ENCODE measurements at regions not wholly inside any gene's neighbourhood (a gene's known extent, or its start where the extent isn't known, plus 50 kb on each side); places are given as distances from the start of the nearest gene placed in this dataset.
"Not testable (repeated sequence)": the region's sequence is repeated elsewhere in the genome, so short reads cannot be mapped to it uniquely, and the experiment has no call there.

- no peak for DNase-seq
These were observed 224.5 kb upstream of the TAPT1 start for GRCh38 chr4:16450724-16451123.

DNA sequence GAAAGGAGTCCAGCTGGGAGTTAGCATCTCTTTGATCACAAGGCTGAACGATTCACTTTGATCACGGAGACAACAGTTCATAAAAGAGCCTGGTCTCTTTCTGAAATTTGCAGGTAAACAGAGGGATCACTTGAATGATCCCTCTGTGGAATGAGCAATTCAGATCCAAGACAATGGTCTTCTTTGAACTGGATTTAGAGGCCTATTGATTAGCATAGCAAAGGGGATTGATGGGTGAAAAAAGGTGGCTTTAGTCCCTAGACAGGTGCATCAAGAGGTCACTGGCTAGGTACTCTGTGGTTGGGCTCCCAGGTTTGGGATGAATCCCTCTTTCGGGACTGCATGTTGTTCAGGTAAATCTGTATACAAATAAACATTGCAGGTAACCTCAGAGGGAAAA, 223.8 kb upstream of the TAPT1 start:
- DNase-seq: no peak

DNA sequence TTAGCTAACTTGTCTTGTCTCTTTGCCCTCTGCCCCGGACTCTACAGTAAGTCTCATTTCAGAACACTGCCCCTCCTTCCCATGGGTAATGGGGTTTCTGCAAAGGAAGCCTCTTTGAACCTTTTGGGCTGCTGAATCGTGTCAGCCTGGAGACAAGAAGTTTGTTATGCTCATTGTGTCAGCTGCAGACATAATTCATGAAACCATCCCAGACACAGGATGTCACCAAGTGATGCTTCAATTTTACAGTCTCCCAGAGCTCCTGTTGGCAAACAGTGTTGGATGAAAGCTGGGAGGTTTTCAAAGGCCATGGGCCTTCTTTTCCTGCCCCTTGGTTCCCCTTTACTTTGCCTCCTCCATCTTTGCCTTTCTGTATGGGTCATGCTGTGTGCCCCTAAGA, 223.1 kb upstream of the TAPT1 start:
- no peak for DNase-seq

GRCh38 chr4:16448241-16448840, 222.1 kb upstream of the TAPT1 start:
- DNase-seq: no peak

- peak; percentile 31 for DNase-seq
These were observed 217.3 kb upstream of the TAPT1 start for GRCh38 chr4:16443504-16444088.

GRCh38 chr4:16442296-16442695, 216.0 kb upstream of the TAPT1 start:
- DNase-seq: no peak

- DNase-seq: no peak
These were observed 213.5 kb upstream of the TAPT1 start for GRCh38 chr4:16439768-16440167.

- no peak for DNase-seq
These were observed 212.7 kb upstream of the TAPT1 start for GRCh38 chr4:16438986-16439385.

DNA sequence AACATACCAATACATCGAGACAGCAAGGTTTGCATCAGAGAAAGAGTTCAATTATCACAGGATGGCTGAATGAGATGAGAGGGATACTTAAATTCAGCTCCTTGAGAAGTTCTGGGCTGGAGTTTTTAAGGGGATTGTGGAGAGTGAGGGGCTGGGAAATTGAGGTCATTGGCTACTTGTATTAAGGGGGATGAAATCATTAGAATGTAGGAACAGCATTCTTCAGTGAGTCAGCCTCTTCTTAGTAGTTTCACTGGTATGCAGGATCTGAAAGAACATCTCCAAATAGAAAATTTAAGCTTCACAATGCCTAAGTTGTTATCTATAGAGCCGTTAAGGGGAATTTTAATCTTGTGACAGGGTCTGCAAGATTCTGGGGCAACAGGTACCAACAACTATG, 211.6 kb upstream of the TAPT1 start:
- no peak for DNase-seq

DNA sequence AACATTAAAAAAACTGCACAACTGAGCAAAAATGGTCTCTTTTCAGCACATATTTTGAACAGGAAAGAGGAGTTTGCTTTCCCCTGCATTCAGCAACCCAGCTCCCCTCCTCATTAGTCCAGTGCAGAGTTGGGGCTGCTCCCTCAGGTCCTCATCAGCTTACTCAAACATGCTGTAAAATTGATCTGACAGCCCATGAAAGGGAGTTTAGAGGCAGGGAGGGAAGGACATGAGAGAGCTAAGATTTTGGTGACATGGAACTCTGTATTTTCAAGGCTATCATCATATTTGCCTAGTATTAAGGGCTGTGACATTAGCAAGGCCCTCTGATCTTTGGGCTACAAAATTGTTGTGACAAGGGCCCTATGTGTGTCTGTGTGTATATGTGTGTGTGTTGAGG, 205.6 kb upstream of the TAPT1 start:
- DNase-seq: no peak

GRCh38 chr4:16418814-16419213, 192.5 kb upstream of the TAPT1 start:
- no peak for DNase-seq

DNA sequence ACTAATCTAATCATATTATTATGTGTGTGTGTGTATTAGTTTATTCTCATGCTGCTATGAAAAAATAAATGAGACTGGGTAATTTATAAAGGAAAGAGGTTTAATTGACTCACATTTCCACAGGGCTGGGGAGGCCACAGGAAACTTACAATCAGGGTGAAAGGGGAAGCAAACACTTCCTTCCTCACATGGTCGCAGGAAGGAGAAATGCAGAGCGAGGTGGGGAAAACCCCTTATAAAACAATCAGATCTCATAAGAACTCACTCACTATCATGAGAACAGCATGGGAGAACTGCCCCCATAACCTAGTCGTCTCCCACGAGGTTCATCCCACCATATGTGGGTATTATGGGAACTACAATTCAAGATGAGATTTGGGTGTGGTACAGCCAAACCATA, 190.9 kb upstream of the TAPT1 start:
- no peak for DNase-seq

- DNase-seq: no peak
These were observed 190.3 kb upstream of the TAPT1 start for GRCh38 chr4:16416601-16417000.

DNA sequence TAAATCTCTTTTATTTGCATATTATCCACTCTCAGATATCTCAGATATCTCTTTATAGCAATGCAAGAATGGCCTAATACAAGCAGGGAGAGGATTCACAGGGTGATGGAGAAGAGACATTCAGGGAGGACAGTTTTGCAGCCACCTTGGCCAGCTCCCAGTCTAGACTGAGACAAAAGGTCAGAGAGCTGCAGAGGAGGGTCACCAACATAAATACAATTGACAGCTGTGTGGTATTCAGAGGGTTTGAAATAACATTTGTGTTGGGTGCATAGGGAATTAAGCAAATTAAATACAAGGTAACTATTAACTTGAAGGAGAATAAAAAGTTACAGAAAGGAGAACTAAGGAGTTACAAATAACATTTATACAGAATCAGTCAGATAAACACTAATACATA, 189.5 kb upstream of the TAPT1 start:
- DNase-seq: no peak

- no peak for DNase-seq
These were observed 187.7 kb upstream of the TAPT1 start for GRCh38 chr4:16413814-16414555.

GRCh38 chr4:16411501-16412085, 185.3 kb upstream of the TAPT1 start:
- DNase-seq: no peak

DNA sequence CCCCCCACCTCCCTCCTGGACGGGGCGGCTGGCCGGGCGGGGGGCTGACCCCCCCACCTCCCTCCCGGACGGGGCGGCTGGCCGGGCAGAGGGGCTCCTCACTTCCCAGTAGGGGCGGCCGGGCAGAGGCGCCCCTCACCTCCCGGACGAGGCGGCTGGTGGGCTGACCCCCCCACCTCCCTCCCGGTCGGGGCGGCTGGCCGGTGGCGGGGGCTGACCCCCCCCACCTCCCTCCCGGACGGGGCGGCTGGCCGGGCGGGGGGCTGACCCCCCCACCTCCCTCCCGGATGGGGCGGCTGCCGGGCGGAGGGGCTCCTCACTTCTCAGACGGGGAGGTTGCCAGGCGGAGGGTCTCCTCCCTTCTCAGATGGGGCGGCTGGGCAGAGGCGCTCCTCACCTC, 166.9 kb upstream of the TAPT1 start:
- DNase-seq: not testable (repeated sequence)

DNA sequence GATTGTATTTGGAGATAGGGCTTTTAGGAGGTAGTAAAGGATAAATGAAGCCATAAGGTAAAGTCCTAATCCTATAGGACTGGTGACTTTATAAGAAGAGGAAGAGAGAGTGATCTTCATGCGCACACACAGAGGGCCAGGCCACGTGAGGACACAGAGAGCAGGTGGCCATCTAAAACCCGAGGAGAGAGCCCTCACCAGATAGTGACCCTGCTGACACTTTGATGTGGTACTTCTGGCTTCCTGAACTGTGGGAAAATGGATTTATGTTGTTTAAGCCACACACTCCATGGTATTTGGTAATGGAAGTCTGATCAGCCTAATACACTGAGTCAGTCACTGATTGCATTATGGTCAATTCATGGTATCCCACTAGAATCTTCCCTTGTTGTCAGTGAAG, 164.9 kb upstream of the TAPT1 start:
- DNase-seq: no peak

DNA sequence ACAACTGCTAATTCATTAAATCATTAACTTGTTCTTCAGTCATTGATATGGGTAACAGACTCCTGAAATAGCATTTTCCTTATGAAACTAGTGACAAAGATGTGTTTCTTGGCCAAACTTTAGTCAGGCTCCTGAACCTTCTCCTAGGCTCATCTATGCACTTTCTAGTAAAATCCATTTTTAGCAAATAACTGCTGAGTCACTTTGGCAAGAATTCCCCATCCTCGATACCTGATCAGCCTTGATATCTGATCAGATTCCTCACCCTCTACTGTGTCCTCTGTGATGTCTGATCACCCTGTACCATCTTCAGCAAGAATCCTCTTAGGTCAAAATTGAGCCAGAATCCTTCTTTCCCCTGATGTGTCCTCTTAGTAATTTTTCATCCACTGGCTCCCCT, 161.2 kb upstream of the TAPT1 start:
- DNase-seq: no peak

DNA sequence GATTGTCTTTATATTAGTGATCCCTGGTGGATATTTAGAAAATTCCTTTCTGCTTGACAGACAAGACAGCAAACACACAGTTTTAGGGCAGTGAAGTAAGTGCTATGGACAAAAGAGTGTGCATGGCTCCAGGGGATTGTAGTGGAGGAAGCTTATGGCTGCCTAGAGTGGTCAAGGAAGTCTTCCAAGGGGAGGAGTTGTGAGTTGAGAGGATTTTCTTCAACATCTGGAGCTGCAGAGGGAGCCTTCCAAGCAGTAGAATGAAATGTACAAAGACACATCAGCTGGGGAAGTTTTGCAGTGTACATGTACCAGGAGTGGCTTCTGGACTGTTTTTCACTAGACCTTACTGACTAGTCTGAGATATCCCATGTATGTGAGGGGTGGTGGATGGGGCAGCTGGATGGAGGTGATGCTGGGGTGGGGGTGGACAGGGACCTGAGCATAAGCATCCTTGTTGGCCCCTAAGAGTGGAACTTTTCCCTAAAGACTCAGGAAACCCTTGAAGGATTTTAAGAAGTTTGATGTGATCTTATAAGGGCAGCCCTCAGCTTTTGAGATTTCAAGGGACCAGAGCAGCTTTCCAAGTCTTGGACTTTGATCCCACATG, 160.5 kb upstream of the TAPT1 start:
- no peak for DNase-seq

- DNase-seq: no peak
These were observed 158.3 kb upstream of the TAPT1 start for GRCh38 chr4:16384576-16384975.

DNA sequence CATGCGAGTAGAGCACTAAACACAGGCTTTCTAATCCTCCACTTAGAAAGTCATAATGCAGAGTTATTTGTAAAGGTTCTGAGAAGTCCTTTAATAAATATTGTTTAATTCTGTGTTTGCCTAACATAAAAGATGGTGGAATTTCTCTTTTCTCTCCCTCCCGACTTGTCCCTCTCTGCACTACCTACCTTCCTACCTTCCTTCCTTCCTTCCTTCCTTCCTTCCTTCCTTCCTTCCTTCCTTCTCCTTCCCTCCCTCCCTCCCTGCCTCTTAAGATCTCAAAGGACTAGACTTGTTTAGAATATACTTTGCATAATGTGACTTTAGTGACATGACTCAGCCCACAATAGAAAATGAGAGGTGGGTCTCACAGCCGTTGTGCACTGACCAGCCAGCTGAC, 156.3 kb upstream of the TAPT1 start:
- DNase-seq: no peak

DNA sequence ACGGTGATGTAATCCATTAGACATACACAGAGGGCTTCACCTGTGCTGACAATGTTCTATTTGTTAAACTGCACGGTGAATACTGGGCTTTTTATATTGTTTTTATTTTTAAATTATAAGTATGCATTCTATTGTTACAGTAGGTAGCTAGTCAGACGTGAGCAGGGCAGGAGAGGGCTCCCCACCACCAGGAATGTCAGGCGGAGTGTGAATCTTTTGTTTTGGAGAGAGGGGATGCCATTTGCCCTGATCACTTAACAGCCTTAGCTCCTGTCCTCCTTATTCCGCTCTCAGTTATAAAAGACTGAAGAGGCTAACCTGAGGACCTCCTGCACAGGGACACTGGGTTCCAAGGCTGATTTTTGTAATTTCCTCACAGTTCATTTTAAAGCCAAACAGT, 151.6 kb upstream of the TAPT1 start:
- no peak for DNase-seq

DNA sequence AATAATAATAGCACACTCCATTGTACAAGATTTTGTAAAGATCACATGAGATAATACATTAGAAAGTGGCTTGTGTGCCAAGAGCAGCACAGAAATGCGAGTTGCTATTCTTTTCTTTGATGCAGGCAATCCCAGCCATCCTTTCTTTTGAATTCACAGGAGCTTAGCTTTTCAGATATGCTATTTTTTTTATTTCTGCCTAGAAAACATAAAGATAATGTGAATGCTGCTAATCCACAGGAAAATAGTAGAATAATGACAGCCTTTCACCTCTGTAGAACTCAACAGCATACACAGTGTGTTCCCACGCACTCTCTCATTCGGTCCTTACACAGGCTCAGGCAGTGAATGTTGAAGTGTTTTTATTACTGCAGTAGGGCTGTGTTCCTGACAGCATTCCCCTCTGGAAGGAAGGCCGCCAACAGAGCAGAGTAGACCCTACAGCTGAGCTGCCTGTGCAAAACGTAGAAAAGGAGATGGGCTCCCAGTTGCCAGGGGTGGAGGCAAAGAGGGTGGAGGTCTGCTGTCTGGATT, 138.8 kb upstream of the TAPT1 start:
- DNase-seq: no peak
